Right ventricle myocardium inferior (tissue), 1 donor: ENCODE measurements at regions not wholly inside any gene's neighbourhood (a gene's known extent, or its start where the extent isn't known, plus 50 kb on each side); places are given as distances from the start of the nearest gene placed in this dataset.
"Not testable (repeated sequence)": the region's sequence is repeated elsewhere in the genome, so short reads cannot be mapped to it uniquely, and the experiment has no call there.

Source experiments
- ATAC-seq: fragments of 200-7000 bp; cut with Tn5 transposase; one replicate; pipeline ENCODE4 v1.9.1; 2020; ENCODE audit warnings: mild to moderate bottlenecking, moderate library complexity
- DNase-seq: peaks from one replicate; pipeline ENCODE4 v3.0.0; 2021; ENCODE audit errors: missing footprints
- intact Hi-C: fragments of 100-400 bp; cut with DNase I; formaldehyde crosslinking; loops from one replicate; pipeline ENCODE4 v1.11.0; 2022
- donor health status: DM: no; HTN: yes; CAD: no; lungs with severe emphysema.

DNA sequence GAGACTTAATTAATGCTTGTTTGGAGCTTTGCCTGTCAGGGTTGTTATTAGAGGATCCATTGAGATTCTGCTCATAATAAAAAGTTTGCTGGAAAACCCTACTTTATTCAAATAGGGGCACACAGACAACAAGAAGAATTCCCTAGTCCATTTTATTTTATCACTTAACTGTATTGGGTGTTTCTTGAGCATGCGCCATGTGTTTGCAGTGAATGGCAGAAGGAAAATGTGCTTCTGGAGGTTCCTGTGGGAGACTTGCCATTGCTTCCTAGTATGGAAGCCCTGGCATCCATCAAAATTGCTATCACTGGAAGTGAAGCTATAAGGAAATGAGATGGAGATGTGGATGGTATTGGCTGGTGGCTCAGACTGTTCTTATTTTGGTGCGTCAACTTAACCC lies 106.6 kb upstream of the GALNT18 start:
- DNase-seq (no peak), ATAC-seq (no peak)
- intact Hi-C loops: no loop called here

DNA sequence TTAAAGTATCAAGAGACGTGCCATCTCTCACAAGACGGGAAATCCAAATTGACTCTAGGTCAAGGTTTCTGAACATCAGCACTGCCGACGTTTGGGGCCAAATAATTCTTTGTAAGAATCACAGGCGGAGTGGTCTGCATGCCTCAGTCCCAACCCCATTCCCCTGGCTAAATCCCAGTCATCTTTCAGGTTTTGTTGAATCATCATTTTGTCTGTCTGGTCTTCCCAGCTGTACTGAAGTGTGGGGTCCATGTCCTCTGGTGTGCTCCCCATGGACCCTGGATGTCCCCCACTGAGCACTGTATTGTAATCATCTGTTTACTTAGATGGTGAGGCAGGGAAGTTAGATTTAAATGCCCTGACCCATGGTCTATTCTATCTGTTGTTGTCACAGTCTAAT lies 103.6 kb upstream of the GALNT18 start:
- ATAC-seq: no peak
- no peak for DNase-seq
- intact Hi-C loops: no loop called here

DNA sequence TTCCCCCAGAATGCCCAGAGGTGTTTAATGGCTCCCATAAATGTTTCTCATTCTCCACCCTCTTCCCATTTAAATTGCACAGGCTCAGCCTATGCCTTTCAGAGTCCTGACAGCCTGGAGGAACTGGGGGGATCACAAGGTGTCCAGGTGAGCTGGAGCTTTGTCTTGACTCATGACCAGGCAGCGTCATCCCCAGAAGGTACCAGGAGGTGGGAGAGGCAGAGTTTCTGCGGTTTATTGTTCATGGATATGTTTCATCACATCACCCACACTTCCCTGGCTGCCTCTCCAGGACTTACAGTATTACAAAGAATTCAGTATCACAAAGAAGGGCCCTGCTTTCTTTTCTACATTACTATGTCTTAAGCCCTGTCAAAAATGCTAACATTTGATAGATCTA lies 103.2 kb upstream of the GALNT18 start:
- DNase-seq (no peak), ATAC-seq (no peak)
- intact Hi-C loops: no loop called here

DNA sequence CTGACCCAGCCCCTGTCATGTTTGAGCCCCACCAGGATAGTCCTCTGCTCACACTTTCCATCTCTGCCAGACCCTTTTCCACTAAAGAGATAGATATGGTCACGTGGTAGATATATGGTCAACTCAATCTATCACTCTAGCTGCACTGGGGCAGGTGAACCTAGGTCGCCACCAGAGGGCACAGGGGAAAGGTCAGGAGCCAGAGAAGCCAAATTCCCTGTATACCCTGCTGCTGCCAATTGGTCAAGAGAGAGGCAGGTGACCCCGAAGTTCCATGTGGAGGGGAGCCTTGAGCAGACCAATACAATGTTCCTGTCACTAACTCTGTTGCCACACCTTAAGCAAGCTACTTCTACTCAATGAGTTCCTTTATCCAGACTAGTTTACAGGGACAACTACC lies 101.1 kb upstream of the GALNT18 start:
- ATAC-seq (no peak), DNase-seq (no peak)
- intact Hi-C loops: no loop called here

DNA sequence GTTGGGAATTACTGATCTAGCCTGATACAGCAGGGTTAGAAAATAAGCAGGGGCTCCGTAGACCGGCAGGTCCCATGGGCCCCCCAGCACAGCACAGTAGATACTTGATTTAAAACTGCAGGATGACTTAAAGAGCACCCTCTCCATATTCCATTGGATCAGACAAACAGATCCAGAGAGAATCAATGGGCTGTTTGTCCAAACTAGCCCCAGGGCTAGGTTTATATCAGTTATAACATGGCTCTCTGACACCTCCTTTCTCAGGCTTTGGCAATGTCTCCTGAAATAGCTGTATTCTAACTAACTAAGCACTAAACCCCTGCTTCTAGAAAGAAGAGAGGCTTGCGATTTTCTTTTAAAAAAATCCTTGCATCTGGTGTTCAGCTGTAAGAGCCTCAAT lies 100.4 kb upstream of the GALNT18 start:
- intact Hi-C loops: no loop called here
- DNase-seq (no peak), ATAC-seq (no peak)

DNA sequence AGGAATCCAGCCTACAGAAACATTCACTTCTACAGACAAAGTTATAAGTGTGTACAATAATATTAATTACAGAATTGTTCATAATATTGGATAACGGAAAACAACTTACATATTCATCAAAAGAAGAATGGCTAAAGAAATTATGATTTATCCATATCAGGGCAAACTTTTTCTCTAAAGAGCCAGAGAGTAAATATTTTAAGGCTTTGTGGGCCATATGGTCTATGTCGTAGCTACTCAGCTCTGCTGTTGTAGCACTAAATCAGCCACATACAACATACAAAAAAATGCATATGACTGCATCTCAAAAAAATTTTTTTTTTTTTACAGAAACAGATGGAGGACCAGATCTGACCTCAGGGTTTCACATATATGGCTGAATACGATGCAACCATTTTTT lies 96.7 kb upstream of the GALNT18 start:
- intact Hi-C loops: no loop called here
- DNase-seq: no peak
- ATAC-seq: no peak

DNA sequence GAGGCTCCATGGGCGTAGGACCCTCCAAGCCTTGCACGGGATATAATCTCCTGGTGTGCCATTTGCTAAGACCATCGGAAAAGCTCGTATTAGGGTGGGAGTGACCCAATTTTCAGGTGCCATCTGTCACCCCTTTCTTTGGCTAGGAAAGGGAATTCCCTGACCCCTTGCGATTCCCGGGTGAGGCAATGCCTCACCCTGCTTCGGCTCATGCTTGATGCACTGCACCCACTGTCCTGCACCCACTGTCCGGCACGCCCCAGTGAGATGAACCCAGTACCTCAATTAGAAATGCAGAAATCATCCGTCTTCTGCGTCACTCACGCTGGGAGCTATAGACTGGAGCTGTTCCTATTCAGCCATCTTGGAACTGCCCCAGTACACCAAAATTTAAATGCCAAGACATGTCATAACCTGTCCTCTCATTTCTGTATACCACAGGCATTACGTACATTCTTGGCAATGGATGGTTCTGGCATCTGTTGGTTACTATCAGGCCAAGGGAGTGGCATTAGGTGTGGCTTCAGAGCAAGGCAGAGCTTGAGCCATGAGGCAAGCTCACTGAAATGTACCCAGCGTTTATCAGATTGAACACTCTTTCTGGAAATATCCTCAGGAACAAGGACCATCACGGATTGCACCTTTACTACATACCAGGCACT lies 95.4 kb upstream of the GALNT18 start:
- no peak for DNase-seq
- ATAC-seq: no peak
- intact Hi-C loops: no loop called here

DNA sequence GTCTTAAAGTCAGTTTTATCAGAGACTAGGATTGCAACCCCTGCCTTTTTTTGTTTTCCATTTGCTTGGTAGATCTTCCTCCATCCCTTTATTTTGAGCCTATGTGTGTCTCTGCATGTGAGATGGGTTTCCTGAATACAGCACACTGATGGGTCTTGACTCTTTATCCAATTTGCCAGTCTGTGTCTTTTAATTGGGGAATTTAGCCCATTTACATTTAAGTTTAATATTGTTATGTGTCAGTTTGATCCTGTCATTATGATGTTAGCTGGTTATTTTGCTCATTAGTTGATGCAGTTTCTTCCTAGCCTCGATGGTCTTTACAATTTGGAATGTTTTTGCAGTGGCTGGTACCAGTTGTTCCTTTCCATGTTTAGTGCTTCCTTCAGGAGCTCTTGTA lies 93.3 kb upstream of the GALNT18 start:
- intact Hi-C loops, ATAC-seq, DNase-seq: not testable (repeated sequence)

DNA sequence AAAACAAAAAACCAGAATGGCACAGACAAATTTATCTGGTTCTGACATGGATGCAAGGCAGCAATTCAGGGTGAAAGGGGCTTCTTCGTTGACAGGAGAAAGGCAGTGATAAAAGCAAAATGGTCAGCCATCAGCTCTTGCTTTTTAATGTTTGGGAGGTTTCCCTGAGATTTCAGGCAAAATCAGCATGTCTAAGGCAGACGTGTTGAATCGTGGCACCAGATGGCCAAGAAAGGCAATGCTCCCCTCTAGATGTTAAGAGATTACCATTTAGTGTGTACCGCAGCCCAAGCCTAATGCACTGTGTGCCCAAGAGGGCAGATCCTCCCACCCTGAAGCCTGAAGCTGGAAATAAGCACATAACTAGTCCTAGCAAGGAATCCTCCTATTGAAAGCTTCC lies 88.8 kb upstream of the GALNT18 start:
- intact Hi-C loops: no loop called here
- DNase-seq (no peak), ATAC-seq (no peak)

DNA sequence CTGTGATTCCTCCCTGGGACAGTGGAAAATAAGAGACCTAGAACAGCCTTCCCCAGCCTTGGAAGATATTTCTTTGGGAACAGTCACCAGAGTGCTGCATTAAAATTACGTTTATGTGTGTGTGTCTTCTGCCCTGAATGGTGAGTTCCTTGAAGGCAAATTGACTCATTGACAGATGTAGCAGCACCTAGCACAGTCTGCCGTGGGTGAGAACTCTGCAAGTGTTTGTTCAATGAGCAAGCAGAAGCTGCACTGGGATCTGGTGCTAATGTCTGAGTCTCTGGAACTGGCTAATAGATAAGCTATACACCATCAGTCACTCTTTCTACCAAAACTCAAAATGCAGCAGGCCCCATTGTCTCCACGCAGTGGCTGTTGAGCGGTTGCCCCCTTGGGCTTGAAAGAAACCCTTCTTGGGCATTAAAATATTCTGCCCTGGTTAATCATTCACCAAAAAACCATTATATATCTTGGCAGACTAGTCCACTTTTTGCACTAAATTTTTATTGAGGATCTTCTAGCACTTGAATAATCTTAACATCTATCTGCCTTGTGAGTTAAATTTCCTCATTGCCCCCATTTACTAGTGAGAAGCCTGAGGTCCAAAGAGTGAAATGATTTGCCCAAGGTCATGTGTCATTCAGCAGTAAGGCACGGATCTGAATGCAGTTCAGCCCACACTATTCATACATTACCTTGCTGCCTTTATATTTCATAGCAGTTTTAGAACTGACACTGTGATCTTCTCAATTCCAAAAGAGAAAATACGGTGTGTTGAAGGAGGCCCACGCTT lies 87.8 kb upstream of the GALNT18 start:
- DNase-seq: no peak
- ATAC-seq: no peak
- intact Hi-C loops: no loop called here

DNA sequence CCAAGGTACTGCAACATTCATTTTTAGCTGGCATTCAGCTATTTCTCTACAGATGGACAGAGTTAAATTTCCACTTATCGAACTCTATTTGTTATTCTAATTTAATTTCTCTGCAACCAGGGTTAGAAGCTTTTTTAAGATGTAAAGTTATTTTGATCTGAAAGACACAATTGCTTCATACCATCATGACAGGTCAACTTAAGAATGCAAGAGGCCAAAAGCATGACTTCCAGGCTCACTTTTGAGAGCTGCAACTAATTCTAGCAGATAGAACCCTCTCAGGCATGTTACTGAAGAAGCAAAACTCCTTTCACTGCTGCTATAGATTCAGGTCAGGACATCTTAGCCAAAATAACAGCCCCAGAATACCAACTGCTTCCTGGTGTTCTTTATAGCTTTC lies 86.5 kb upstream of the GALNT18 start:
- ATAC-seq: no peak

DNA sequence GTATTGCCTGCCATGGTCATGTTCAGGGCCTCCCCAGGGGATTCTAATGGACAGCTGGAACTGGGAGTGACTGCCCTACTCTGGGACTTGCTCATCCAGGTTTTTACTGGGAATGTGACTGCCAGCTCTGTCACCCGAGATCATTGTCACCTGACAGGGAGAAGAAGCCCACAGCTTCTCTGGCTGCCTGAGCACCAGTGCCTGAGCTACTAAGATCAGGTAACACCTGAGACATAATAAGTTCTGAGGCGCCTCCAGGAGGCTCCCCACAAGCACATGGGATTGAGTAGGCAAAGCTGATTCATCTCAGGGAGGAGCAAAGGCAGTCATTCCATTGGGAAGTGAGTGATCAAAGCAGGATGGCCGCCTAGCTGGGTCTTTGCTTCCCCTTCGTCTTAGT lies 84.2 kb upstream of the GALNT18 start:
- intact Hi-C loops: no loop called here
- no peak for ATAC-seq
- no peak for DNase-seq

More for the DNA sequence above, 86.5 kb upstream of the GALNT18 start:
- intact Hi-C loops: no loop called here
- DNase-seq: no peak

DNA sequence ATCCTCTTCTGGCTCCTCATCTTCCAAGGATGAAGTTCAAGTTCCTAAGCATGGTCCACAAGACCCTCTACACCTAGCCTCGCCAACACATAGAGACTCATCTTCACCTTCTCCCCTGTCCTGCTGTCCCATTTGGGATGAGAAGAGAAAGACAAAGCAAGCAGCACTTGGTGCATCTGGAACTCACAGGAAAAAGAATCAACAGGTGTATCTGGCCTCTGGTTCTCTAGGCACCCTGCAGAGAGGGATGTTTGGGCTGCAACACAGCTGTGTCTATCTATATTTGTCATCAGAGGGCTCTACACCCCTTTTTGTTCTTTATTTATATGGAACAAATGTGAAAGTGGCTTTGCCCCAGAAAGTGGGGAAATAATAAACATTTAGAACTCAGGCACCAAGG lies 82.1 kb upstream of the GALNT18 start:
- intact Hi-C loops: no loop called here
- ATAC-seq (no peak), DNase-seq (no peak)

DNA sequence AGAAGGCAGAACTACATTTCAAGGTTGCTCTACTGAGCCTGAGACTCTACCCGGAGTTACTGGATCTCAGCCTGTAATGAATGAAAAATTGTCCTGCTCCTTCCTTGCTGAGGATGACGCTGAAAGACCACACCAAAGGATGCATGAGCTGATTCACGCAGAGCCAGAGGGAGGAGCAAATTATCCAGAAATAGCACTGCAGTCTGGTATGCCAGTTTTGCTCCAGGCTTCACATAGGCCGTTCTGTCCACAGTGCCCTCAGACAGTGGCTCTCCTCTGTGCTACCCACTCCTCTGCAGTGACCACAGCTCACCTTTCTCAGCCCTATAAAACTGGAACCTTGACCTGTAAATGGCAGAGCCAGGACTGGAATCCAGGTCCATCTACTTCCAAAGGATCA lies 79.3 kb upstream of the GALNT18 start:
- DNase-seq: no peak
- intact Hi-C loops: no loop called here
- ATAC-seq: peak; percentile 76

DNA sequence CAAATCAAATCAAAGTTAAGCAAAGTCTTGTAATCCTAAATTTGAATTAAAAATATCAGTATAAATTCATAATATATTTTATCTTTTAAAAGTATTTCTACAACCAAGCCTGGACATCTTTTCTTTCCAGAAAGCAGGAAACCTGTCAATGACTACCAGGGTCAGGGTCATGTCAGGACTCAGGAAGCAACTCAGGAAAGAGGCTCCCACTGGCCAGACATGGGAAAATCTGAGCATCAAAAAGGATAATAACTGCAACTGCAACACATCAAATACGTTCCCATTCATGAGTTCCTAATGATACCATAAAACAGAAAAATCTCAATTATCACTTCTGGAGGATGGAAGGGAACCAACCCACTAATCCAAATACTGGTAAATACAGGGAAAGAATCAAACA lies 76.0 kb upstream of the GALNT18 start:
- intact Hi-C loops: no loop called here
- ATAC-seq (no peak), DNase-seq (no peak)

DNA sequence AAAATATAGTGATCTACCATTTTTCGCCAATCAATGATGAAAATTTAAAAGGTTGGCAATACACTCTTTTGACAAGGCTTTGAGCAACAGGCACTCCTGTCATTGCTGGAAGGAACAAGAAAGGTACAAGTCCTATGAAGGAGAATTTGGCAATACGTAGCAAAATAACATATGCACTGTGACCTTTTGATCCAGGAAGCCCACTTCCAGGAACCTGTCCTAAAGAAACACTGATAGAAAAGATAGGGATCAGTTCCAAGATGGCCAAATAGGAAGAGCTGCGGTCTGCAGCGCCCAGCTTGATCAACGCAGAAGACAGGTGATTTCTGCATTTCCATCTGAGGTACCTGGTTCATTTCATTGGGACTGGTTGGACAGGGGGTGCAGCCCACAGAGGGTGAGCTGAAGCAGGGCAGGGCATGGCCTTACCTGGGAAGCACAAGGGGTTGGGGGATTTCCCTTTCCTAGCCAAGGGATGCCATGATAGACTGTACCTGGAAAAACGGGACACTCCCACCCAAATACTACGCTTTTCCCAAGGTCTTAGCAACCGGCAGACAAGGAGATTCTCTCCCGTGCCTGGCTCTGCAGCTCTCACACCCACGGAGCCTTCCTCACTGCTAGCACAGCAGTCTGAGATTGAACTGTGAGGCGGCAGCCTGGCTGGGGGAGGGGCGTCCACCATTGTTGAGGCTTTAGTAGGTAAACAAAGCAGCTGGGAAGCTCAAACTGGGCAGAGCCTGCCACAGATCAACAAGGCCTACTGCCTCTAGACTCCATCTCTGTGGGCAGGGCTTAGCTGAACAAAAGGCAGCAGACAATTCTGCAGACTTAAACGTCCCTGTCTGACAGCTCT lies 69.7 kb upstream of the GALNT18 start:
- DNase-seq (no peak), ATAC-seq (no peak)
- intact Hi-C loops: no loop called here

DNA sequence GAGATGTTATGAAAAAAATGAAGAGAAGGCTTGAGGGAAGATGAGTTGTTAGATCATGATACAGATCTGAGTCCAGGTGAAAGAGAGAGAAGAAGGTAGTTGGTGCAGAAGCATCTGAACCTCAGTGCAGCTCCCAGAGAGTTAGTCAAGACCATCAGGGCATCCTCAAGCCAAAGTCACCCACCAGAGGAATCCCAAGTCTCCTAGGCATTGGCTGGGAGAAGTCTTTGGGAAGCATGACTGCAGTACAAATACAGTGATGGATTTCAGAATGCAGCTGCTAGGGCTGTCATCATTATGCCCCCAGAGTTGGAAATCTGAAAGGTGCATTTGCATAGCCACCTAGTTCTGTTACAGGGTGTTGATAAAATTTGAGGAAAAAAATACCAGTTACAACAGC lies 59.7 kb upstream of the GALNT18 start:
- intact Hi-C loops: no loop called here
- no peak for ATAC-seq
- no peak for DNase-seq

DNA sequence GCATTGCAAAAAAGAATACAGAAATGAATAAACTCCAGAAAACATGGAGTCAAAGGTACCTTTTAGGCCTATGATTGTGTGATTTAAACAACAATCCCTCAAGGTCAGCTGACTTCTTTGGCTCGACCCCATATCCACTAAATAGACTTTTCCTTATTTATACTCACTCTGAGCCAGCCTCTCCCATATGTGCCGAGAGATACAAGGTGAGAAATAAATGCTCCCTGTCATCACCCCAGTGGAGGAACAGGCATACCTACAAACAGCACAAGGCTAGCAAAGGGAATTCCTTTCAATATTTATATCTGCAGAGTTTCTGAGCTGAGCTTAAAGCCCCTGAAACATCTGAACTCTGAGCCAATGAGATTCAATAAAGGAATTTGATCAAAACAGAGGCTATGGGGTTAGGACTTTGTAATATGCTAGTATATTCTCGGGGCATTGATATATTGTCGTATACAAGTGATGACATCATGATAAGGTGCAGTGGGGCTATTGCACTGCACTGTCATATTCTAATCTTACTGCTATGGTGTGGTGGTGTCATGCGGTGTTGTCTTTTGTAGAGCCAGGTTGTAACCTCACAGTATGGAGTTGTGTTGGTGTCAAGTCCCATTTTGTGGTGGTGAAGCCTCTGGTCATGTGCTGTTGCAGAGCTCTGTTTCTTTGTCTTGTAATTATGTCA lies 56.0 kb upstream of the GALNT18 start:
- intact Hi-C loops: no loop called here
- ATAC-seq: peak; percentile 69
- DNase-seq: no peak

DNA sequence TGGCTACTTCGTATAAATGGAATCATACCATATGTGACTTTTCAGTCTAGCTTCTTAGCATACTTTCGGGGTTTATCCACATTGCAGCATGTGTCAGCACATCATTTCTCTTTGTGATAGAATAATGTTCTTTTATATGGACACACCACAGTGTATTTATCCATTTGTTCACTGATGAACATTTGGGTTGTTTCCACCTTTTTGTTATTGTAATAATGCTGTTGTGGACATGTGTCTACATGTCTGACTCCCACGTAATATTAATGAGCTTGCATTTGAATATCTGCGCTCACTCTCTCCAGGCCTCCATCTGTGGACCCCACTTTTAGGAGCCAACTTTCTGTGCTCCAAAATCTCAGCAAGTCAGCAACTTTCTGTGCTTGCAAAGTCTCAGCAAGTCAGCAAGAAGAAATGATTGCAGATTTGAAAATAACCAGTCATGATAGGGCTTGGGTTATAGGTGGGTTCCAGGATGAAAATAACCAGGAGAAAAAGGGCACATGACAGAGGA lies 53.9 kb upstream of the GALNT18 start:
- ATAC-seq (no peak), DNase-seq (no peak)
- intact Hi-C loops: no loop called here
